Gastrocnemius medialis (tissue), 4 donors: ENCODE measurements at regions not wholly inside any gene's neighbourhood (a gene's known extent, or its start where the extent isn't known, plus 50 kb on each side); places are given as distances from the start of the nearest gene placed in this dataset.

Source experiments
- CTCF ChIP-seq, 5 experiments: fragments of 450-650 bp in 3 of 5; fragments of 200-600 bp in 2 of 5; sonication (generic) in 2 of 5; IDR thresholded peaks in 4 of 5; conservative IDR thresholded peaks in 1 of 5; 1 replicate in 4 of 5; 2 replicates in 1 of 5; pipeline ENCODE4 v1.5.1; 2016 to 2019; ENCODE audit warnings: antibody characterized with exemption in 5 of 5, mild to moderate bottlenecking in 3 of 5, moderate library complexity in 3 of 5
- POLR2A ChIP-seq, 2 donors: fragments of 450-650 bp; IDR thresholded peaks; one replicate each; pipeline ENCODE4 v1.6.1; 2017; ENCODE audit warnings: antibody characterized with exemption in 2 of 2, mild to moderate bottlenecking in 2 of 2, moderate library complexity in 2 of 2

GRCh38 chr15:85920956-85921355 is 126.2 kb upstream of the KLHL25 start:
- TF ChIP-seq POLR2A (IDR thresholded peaks at IDR 0.05) = no peak
- no peak for TF ChIP-seq CTCF (IDR thresholded peaks at IDR 0.05 in 4 of 5, conservative IDR thresholded peaks at IDR 0.05 in 1 of 5)
